SK-N-SH (cell line): ENCODE measurements at regions not wholly inside any gene's neighbourhood (a gene's known extent, or its start where the extent isn't known, plus 50 kb on each side); places are given as distances from the start of the nearest gene placed in this dataset.

Experiments used
- CTCF ChIA-PET: fragments of 300-600, 350-600 bp; formaldehyde crosslinking; extraction: SDS; loops from one replicate; lab custom pipeline; 2021; lab: Yijun Ruan, JAX
- POLR2A ChIA-PET: fragments of 350-600 bp; sonication (Branson Sonifier 250); formaldehyde crosslinking; extraction: SDS; loops from one replicate; lab custom pipeline; 2020; ENCODE audit warnings: antibody characterized with exemption, inconsistent platforms; lab: Yijun Ruan, JAX
- DNase-seq: peaks from one replicate; pipeline ENCODE4 v3.0.0; 2012
- H2AFZ ChIP-seq: fragments of 200-600 bp; sonication (generic); 2 replicates; pipeline ENCODE4 v1.8.1; 2016; ENCODE audit warnings: antibody characterized with exemption, mild to moderate bottlenecking, low read depth
- H3F3A ChIP-seq: fragments of 200-600 bp; sonication (generic); replicated peaks from 2 replicates; pipeline ENCODE3; 2016; ENCODE audit warnings: antibody characterized with exemption, mild to moderate bottlenecking; ENCODE audit not compliant: insufficient read depth
- H3K27ac ChIP-seq, 2 experiments: fragments of 200-500 bp in 1 of 2; fragments of 200-600 bp in 1 of 2; sonication (Bioruptor generic) in 1 of 2; sonication (generic), shearing (Covaris generic) in 1 of 2; 2 replicates each; pipeline versions ENCODE4 v1.5.1 to v1.6.1; 2014 to 2016; ENCODE audit warnings: low read depth in 2 of 2, inconsistent platforms in 1 of 2, low read length in 1 of 2, mild to moderate bottlenecking in 1 of 2, mixed read lengths in 1 of 2
- H3K27me3 ChIP-seq: fragments of 200-600 bp; sonication (generic), shearing (Covaris generic); 2 replicates; pipeline ENCODE4 v1.6.1; 2016; ENCODE audit warnings: mixed run types; ENCODE audit not compliant: insufficient read depth
- H3K36me3 ChIP-seq, 2 experiments: fragments of 200-500 bp in 1 of 2; fragments of 200-600 bp in 1 of 2; sonication (Bioruptor generic) in 1 of 2; sonication (generic) in 1 of 2; replicated peaks in 1 of 2; 2 replicates each; pipeline versions ENCODE3 to v1.5.1; 2014 to 2016; ENCODE audit warnings: low read length in 1 of 2, mild to moderate bottlenecking in 1 of 2; ENCODE audit not compliant: insufficient read depth in 2 of 2, control insufficient read depth in 1 of 2
- H3K4me1 ChIP-seq, 2 experiments: fragments of 200-500 bp in 1 of 2; fragments of 200-600 bp in 1 of 2; sonication (Bioruptor generic) in 1 of 2; sonication (generic), shearing (Covaris generic) in 1 of 2; 2 replicates each; pipeline versions ENCODE4 v1.5.1 to v1.6.1; 2014 to 2016; ENCODE audit warnings: low read depth in 1 of 2, low read length in 1 of 2, mixed run types in 1 of 2; ENCODE audit not compliant: insufficient read depth in 2 of 2, control insufficient read depth in 1 of 2
- H3K4me2 ChIP-seq: fragments of 200-600 bp; sonication (generic), shearing (Covaris generic); 2 replicates; pipeline ENCODE4 v1.6.1; 2017; ENCODE audit warnings: mixed run types
- H3K4me3 ChIP-seq, 2 experiments: fragments of 200-500 bp in 1 of 2; fragments of 200-600 bp in 1 of 2; sonication (Bioruptor generic) in 1 of 2; sonication (generic), shearing (Covaris generic) in 1 of 2; 2 replicates each; pipeline versions ENCODE4 v1.5.1 to v1.8.1; 2014 to 2016; ENCODE audit warnings: low read depth in 2 of 2, inconsistent platforms in 1 of 2, low read length in 1 of 2, mild to moderate bottlenecking in 1 of 2, mixed read lengths in 1 of 2, moderate library complexity in 1 of 2
- H3K79me2 ChIP-seq: fragments of 200-600 bp; sonication (generic); 2 replicates; pipeline ENCODE4 v1.8.1; 2017; ENCODE audit warnings: mild to moderate bottlenecking; ENCODE audit not compliant: insufficient read depth
- H3K9ac ChIP-seq: fragments of 200-600 bp; sonication (generic); 2 replicates; pipeline ENCODE4 v1.6.1; 2017; ENCODE audit warnings: mixed run types
- H3K9me2 ChIP-seq: fragments of 200-600 bp; sonication (generic); 2 replicates; pipeline ENCODE4 v1.6.1; 2017; ENCODE audit warnings: mixed run types
- H3K9me3 ChIP-seq: fragments of 200-600 bp; sonication (generic); 2 replicates; pipeline ENCODE4 v1.6.1; 2017; ENCODE audit warnings: mixed run types, mild to moderate bottlenecking, moderate library complexity
- H4K20me1 ChIP-seq: fragments of 200-600 bp; sonication (generic); 2 replicates; pipeline ENCODE4 v1.6.1; 2017; ENCODE audit warnings: mild to moderate bottlenecking, mixed run types; ENCODE audit not compliant: insufficient read depth
- CTCF ChIP-seq: fragments of 200-600 bp; sonication (generic); IDR thresholded peaks from 2 replicates; pipeline ENCODE4 v1.6.1; 2017; ENCODE audit warnings: antibody characterized with exemption, mild to moderate bottlenecking, moderate library complexity
- ELF1 ChIP-seq: IDR thresholded peaks from 2 replicates; pipeline ENCODE4 v1.4.0; 2012
- EP300 ChIP-seq, 2 experiments: IDR thresholded peaks; 2 replicates each; pipeline versions ENCODE4 v1.4.0 to v1.6.1; 2012; ENCODE audit warnings: borderline replicate concordance in 1 of 2, low read depth in 1 of 2, low read length in 1 of 2
- EZH2phosphoT487 ChIP-seq: fragments of 200-600 bp; sonication (generic); IDR thresholded peaks from 2 replicates; pipeline ENCODE4 v1.6.1; 2017; ENCODE audit warnings: low read depth, mixed run types, mild to moderate bottlenecking, antibody characterized with exemption, moderate library complexity, borderline replicate concordance
- FOXJ3 ChIP-seq: sonication (generic); formaldehyde crosslinking; IDR thresholded peaks from 2 replicates; pipeline ENCODE4 v1.5.1; 2020; ENCODE audit warnings: mild to moderate bottlenecking, missing genetic modification reagents
- GABPA ChIP-seq: IDR thresholded peaks from 2 replicates; pipeline ENCODE4 v1.4.0; 2012; ENCODE audit warnings: low read depth, mild to moderate bottlenecking
- GATA2 ChIP-seq: sonication (generic); formaldehyde crosslinking; IDR thresholded peaks from 2 replicates; pipeline ENCODE4 v1.5.0; 2020; ENCODE audit warnings: mild to moderate bottlenecking, missing genetic modification reagents
- MEF2A ChIP-seq: IDR thresholded peaks from 2 replicates; pipeline ENCODE4 v1.4.0; 2012; ENCODE audit warnings: low read depth, borderline replicate concordance
- MXI1 ChIP-seq: IDR thresholded peaks from 2 replicates; pipeline ENCODE4 v1.6.1; 2012; ENCODE audit warnings: mild to moderate bottlenecking, low read depth, low read length, improper control_type of control experiment
- NFIC ChIP-seq: IDR thresholded peaks from 2 replicates; pipeline ENCODE4 v1.4.0; 2012; ENCODE audit warnings: borderline replicate concordance
- NRF1 ChIP-seq: IDR thresholded peaks from 2 replicates; pipeline ENCODE4 v1.6.1; 2012; ENCODE audit warnings: low read depth, mild to moderate bottlenecking, low read length
- PBX3 ChIP-seq: IDR thresholded peaks from 2 replicates; pipeline ENCODE4; 2012
- POLR2AphosphoS5 ChIP-seq: IDR thresholded peaks from 2 replicates; pipeline ENCODE4 v1.6.1; 2012; ENCODE audit warnings: low read depth, low read length
- RAD21 ChIP-seq: IDR thresholded peaks from 2 replicates; pipeline ENCODE4 v1.6.1; 2012; ENCODE audit warnings: mild to moderate bottlenecking, low read length
- RCOR1 ChIP-seq: fragments of 150-350 bp; IDR thresholded peaks from 2 replicates; pipeline ENCODE4 v1.6.1; 2017; ENCODE audit warnings: antibody characterized with exemption, low read length
- RXRA ChIP-seq: IDR thresholded peaks from 2 replicates; pipeline ENCODE4 v1.4.0; 2012; ENCODE audit warnings: low read depth, mild to moderate bottlenecking, borderline replicate concordance
- SIN3A ChIP-seq: IDR thresholded peaks from 2 replicates; pipeline ENCODE4 v1.6.1; 2012; ENCODE audit warnings: low read depth, mild to moderate bottlenecking, low read length, moderate library complexity, borderline replicate concordance
- TAF1 ChIP-seq: IDR thresholded peaks from 2 replicates; pipeline ENCODE4 v1.6.1; 2012; ENCODE audit warnings: low read depth, mild to moderate bottlenecking, low read length, moderate library complexity, borderline replicate concordance
- TEAD4 ChIP-seq: IDR thresholded peaks from 2 replicates; pipeline ENCODE4 v1.4.0; 2012; ENCODE audit warnings: mild to moderate bottlenecking, borderline replicate concordance; ENCODE audit not compliant: insufficient read depth
- USF2 ChIP-seq: fragments of 150-350 bp; IDR thresholded peaks from 2 replicates; pipeline ENCODE4 v1.6.1; 2017; ENCODE audit warnings: antibody characterized with exemption, low read length, low read depth, borderline replicate concordance
- YY1 ChIP-seq: IDR thresholded peaks from 2 replicates; pipeline ENCODE4 v1.4.0; 2012; ENCODE audit warnings: low read depth, mild to moderate bottlenecking
- whole genome bisulfite sequencing: methylation state at CpG from one replicate; pipeline ENCODE4 v1.1.6; 2017; ENCODE audit warnings: low lambda C conversion rate; 5-methylcytosine and 5-hydroxymethylcytosine counted together

GRCh38 chr14:38828183-38828827, 274.7 kb downstream of the SEC23A start:
- no peaks in the 10 kb centered on the region for H3K9me2 ChIP-seq
- no peaks in the 10 kb centered on the region for H3F3A ChIP-seq
- no peak overlapping the region for H3K27ac ChIP-seq
- TF ChIP-seq NFIC: no peak
- TF ChIP-seq RXRA: no peak
- TF ChIP-seq USF2: no peak
- no peak for TF ChIP-seq RCOR1
- no peak for TF ChIP-seq EP300 (IDR thresholded peaks at IDR 0.05; ENCODE audit: borderline replicate concordance in 1 of 2, low read depth in 1 of 2, low read length in 1 of 2)
- TF ChIP-seq TEAD4: no peak
- no peak for TF ChIP-seq NRF1
- TF ChIP-seq GATA2 (CRISPR knock-in tag): no peak
- TF ChIP-seq MXI1: no peak
- TF ChIP-seq MEF2A: no peak
- no peak for TF ChIP-seq EZH2phosphoT487
- TF ChIP-seq ELF1: no peak
- no peak for TF ChIP-seq RAD21
- no peak for TF ChIP-seq SIN3A
- no peak for TF ChIP-seq CTCF
- no peak for TF ChIP-seq TAF1
- no peak for TF ChIP-seq GABPA
- no peak for TF ChIP-seq POLR2AphosphoS5
- H2AFZ ChIP-seq: no peak overlapping the region
- no peaks in the 10 kb centered on the region for H3K27me3 ChIP-seq
- ChIA-PET POLR2A (no interaction called here), CTCF (no interaction called here)
- H3K9ac ChIP-seq: no peak overlapping the region
- no peaks in the 10 kb centered on the region for H3K4me1 ChIP-seq
- H3K36me3 ChIP-seq: no peaks in the 10 kb centered on the region
- H3K4me2 ChIP-seq: no peak overlapping the region
- H3K4me3 ChIP-seq: no peak overlapping the region
- no peaks in the 10 kb centered on the region for H3K79me2 ChIP-seq
- 3% methylated on average over 5 of the region's 5 CpGs for WGBS
- no peak for DNase-seq
- no peaks in the 10 kb centered on the region for H4K20me1 ChIP-seq
- no peaks in the 10 kb centered on the region for H3K9me3 ChIP-seq

GRCh38 chr14:38824706-38825105, 278.3 kb downstream of the SEC23A start:
- Histone ChIP-seq H2AFZ (no peak overlapping the region), H3K4me1 (no peaks in the 10 kb centered on the region), H3K36me3 (no peaks in the 10 kb centered on the region), H3K9me3 (no peaks in the 10 kb centered on the region), H3K9me2 (no peaks in the 10 kb centered on the region), H3K4me3 (no peak overlapping the region), H3K4me2 (no peak overlapping the region), H3F3A (no peaks in the 10 kb centered on the region), H3K27me3 (no peaks in the 10 kb centered on the region), H3K79me2 (no peaks in the 10 kb centered on the region), H3K27ac (no peak overlapping the region), H3K9ac (no peak overlapping the region), H4K20me1 (no peaks in the 10 kb centered on the region)
- 2% methylated on average over 2 of the region's 2 CpGs for WGBS
- DNase-seq: no peak
- ChIA-PET POLR2A (no interaction called here), CTCF (no interaction called here)
- TF ChIP-seq SIN3A (no peak), MXI1 (no peak), GATA2 (CRISPR knock-in tag) (no peak), RXRA (no peak), PBX3 (no peak), EZH2phosphoT487 (no peak), FOXJ3 (no peak), YY1 (no peak)
